Testis (tissue), 2 donors: ENCODE measurements at regions not wholly inside any gene's neighbourhood (a gene's known extent, or its start where the extent isn't known, plus 50 kb on each side); places are given as distances from the start of the nearest gene placed in this dataset.

ENCODE experiments used
- POLR2A ChIP-seq: fragments of 450-650 bp; IDR thresholded peaks from one replicate; pipeline ENCODE4 v1.6.1; 2017; ENCODE audit warnings: antibody characterized with exemption, mild to moderate bottlenecking, moderate library complexity
- TF ChIP-seq, protein P1 (sequence below), 3 experiments: fragments of 450-650 bp in 2 of 3; fragments of 200-600 bp in 1 of 3; sonication (generic) in 1 of 3; IDR thresholded peaks; one replicate each; pipeline ENCODE4 v1.5.1; 2016 to 2019; ENCODE audit warnings: antibody characterized with exemption in 3 of 3, mild to moderate bottlenecking in 2 of 3, moderate library complexity in 1 of 3

GRCh38 chr9:703392-703791, 138.1 kb upstream of the DMRT1 start:
- TF ChIP-seq, protein P1, sequence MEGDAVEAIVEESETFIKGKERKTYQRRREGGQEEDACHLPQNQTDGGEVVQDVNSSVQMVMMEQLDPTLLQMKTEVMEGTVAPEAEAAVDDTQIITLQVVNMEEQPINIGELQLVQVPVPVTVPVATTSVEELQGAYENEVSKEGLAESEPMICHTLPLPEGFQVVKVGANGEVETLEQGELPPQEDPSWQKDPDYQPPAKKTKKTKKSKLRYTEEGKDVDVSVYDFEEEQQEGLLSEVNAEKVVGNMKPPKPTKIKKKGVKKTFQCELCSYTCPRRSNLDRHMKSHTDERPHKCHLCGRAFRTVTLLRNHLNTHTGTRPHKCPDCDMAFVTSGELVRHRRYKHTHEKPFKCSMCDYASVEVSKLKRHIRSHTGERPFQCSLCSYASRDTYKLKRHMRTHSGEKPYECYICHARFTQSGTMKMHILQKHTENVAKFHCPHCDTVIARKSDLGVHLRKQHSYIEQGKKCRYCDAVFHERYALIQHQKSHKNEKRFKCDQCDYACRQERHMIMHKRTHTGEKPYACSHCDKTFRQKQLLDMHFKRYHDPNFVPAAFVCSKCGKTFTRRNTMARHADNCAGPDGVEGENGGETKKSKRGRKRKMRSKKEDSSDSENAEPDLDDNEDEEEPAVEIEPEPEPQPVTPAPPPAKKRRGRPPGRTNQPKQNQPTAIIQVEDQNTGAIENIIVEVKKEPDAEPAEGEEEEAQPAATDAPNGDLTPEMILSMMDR (IDR thresholded peaks at IDR 0.05): no peak
- no peak for TF ChIP-seq POLR2A
